ENCODE measurements at regions not wholly inside any gene's neighbourhood (a gene's known extent, or its start where the extent isn't known, plus 50 kb on each side); places are given as distances from the start of the nearest gene placed in this dataset.

DNA sequence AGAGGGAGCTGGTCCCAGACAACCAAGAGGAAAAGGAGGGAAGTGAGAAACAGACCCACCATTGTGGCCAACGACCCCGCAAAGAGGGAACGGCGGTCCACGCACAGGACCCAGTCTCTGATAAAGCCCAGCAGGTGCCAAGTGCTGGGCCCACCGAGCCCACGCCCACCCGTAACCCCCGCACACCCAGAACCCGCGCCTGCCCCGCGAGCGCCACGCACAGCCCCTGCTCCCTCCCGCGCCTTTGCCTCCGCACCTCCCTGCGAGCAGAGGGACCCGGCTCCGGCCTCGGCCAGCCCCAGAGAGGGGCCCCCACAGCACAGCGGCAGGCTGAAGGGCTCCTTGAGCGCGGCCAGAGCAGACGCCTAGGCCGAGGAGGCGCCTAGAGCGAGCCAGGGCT lies 1192.2 kb downstream of the PCDH17 start:
- TF ChIP-seq, protein P1, sequence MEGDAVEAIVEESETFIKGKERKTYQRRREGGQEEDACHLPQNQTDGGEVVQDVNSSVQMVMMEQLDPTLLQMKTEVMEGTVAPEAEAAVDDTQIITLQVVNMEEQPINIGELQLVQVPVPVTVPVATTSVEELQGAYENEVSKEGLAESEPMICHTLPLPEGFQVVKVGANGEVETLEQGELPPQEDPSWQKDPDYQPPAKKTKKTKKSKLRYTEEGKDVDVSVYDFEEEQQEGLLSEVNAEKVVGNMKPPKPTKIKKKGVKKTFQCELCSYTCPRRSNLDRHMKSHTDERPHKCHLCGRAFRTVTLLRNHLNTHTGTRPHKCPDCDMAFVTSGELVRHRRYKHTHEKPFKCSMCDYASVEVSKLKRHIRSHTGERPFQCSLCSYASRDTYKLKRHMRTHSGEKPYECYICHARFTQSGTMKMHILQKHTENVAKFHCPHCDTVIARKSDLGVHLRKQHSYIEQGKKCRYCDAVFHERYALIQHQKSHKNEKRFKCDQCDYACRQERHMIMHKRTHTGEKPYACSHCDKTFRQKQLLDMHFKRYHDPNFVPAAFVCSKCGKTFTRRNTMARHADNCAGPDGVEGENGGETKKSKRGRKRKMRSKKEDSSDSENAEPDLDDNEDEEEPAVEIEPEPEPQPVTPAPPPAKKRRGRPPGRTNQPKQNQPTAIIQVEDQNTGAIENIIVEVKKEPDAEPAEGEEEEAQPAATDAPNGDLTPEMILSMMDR (IDR thresholded peaks at IDR 0.05; ENCODE audit: insufficient read depth, low read length): no peak
- TF ChIP-seq POLR2AphosphoS5 (IDR thresholded peaks at IDR 0.05; ENCODE audit: low read depth) (no peak), GABPA (IDR thresholded peaks at IDR 0.05; ENCODE audit: low read depth) (no peak)

All from HL-60 (cell line).